GM23248 (cell line): ENCODE measurements at regions not wholly inside any gene's neighbourhood (a gene's known extent, or its start where the extent isn't known, plus 50 kb on each side); places are given as distances from the start of the nearest gene placed in this dataset.

Experiments
- EZH2 ChIP-seq: fragments of 200-600 bp; sonication (generic); IDR thresholded peaks from 2 replicates; pipeline ENCODE4 v1.6.1; 2018; ENCODE audit warnings: antibody characterized with exemption, mild to moderate bottlenecking; ENCODE audit not compliant: insufficient read depth, poor library complexity, severe bottlenecking
- EZH2phosphoT487 ChIP-seq: fragments of 200-600 bp; sonication (generic); IDR thresholded peaks from 2 replicates; pipeline ENCODE4 v1.6.1; 2018; ENCODE audit warnings: antibody characterized with exemption, moderate library complexity, mild to moderate bottlenecking, low read depth; ENCODE audit not compliant: insufficient read depth

DNA sequence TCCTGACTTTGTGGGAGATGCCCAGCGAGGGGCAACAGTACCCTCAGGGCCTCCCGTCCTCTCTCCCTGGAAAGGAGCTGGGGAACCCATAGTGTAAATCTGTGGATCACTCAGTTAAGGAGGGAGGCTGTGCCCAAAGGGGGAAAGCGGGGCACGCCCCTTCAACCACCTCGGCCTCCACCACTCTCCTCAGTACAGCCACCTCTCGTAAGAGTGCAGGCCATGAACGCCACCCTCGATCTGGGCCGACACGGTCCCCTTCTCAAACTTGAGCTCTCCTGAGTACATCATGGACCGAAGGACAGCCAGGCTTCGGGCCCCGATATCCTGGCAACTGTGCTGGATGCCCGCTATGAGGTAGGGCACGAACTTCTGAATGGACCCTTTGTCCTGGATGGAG lies 221.8 kb upstream of the ATP6AP2 start:
- TF ChIP-seq EZH2 (no peak), EZH2phosphoT487 (no peak)
